HS-5 (cell line): ENCODE measurements at regions not wholly inside any gene's neighbourhood (a gene's known extent, or its start where the extent isn't known, plus 50 kb on each side); places are given as distances from the start of the nearest gene placed in this dataset.

ENCODE experiments used
- DNase-seq: peaks from one replicate; pipeline ENCODE4 v3.0.0-alpha.2; 2012; ENCODE audit warnings: low read depth

GRCh38 chr5:110116539-110116938 is 426.8 kb downstream of the MAN2A1 start:
- DNase-seq: no peak

- DNase-seq: no peak
These were observed 445.5 kb downstream of the MAN2A1 start for GRCh38 chr5:110134963-110135935.

- DNase-seq: peak; percentile 38
These were observed 460.5 kb downstream of the MAN2A1 start for GRCh38 chr5:110150199-110150598.

- DNase-seq: peak; percentile 76
These were observed 469.5 kb downstream of the MAN2A1 start for GRCh38 chr5:110159202-110159601.

GRCh38 chr5:110161162-110161561 is 471.4 kb downstream of the MAN2A1 start:
- DNase-seq: no peak

- DNase-seq: no peak
These were observed 475.6 kb downstream of the MAN2A1 start for GRCh38 chr5:110165366-110165765.

GRCh38 chr5:110167384-110167783 is 477.7 kb downstream of the MAN2A1 start:
- DNase-seq: no peak

GRCh38 chr5:110169461-110169860 is 479.7 kb downstream of the MAN2A1 start:
- no peak for DNase-seq

GRCh38 chr5:110177729-110178128 is 488.0 kb downstream of the MAN2A1 start:
- no peak for DNase-seq

GRCh38 chr5:110179321-110179720 is 489.6 kb downstream of the MAN2A1 start:
- DNase-seq: no peak

- no peak for DNase-seq
These were observed 504.5 kb downstream of the MAN2A1 start for GRCh38 chr5:110194191-110194590.

GRCh38 chr5:110195288-110195687 is 505.6 kb downstream of the MAN2A1 start:
- no peak for DNase-seq

- DNase-seq: no peak
These were observed 512.1 kb downstream of the MAN2A1 start for GRCh38 chr5:110201791-110202190.

GRCh38 chr5:110203661-110204060 is 513.9 kb downstream of the MAN2A1 start:
- peak; percentile 28 for DNase-seq

- no peak for DNase-seq
These were observed 517.1 kb downstream of the TMEM232 start for GRCh38 chr5:110209401-110209800.

- no peak for DNase-seq
These were observed 507.5 kb downstream of the TMEM232 start for GRCh38 chr5:110218981-110219380.

GRCh38 chr5:110219769-110220168 is 506.7 kb downstream of the TMEM232 start:
- DNase-seq: no peak

GRCh38 chr5:110221036-110221435 is 505.4 kb downstream of the TMEM232 start:
- no peak for DNase-seq

- no peak for DNase-seq
These were observed 502.4 kb downstream of the TMEM232 start for GRCh38 chr5:110224050-110224449.

- DNase-seq: no peak
These were observed 500.5 kb downstream of the TMEM232 start for GRCh38 chr5:110225949-110226348.

- DNase-seq: no peak
These were observed 486.7 kb downstream of the TMEM232 start for GRCh38 chr5:110239786-110240185.

- no peak for DNase-seq
These were observed 483.5 kb downstream of the TMEM232 start for GRCh38 chr5:110242950-110243349.

GRCh38 chr5:110248921-110249320 is 477.6 kb downstream of the TMEM232 start:
- DNase-seq: no peak

GRCh38 chr5:110250355-110250754 is 476.1 kb downstream of the TMEM232 start:
- no peak for DNase-seq
